ENCODE measurements at regions not wholly inside any gene's neighbourhood (a gene's known extent, or its start where the extent isn't known, plus 50 kb on each side); places are given as distances from the start of the nearest gene placed in this dataset.

GRCh38 chr1:192439373-192440025 lies 122.7 kb downstream of the RGS21 start:
- no peak for TF ChIP-seq POLR2AphosphoS5 (IDR thresholded peaks at IDR 0.05)
- no peak for TF ChIP-seq EP300 (IDR thresholded peaks at IDR 0.05)
- no peak for TF ChIP-seq CTCF (IDR thresholded peaks at IDR 0.05)
- TF ChIP-seq POLR2A (IDR thresholded peaks at IDR 0.05) = no peak
- H3K4me3 ChIP-seq = no peak overlapping the region
- no peaks in the 10 kb centered on the region for H3K4me1 ChIP-seq
- H3K27ac ChIP-seq = no peak overlapping the region
- ATAC-seq = no peak
- no peaks in the 10 kb centered on the region for H3K27me3 ChIP-seq
- WGBS, 2 donors (ENCODE audit: low coverage in 1 of 2) = 66 to 92% methylated on average over 5 to 6 of the region's 6 CpGs
- H3K36me3 ChIP-seq = no peaks in the 10 kb centered on the region
- no peaks in the 10 kb centered on the region for H3K9me3 ChIP-seq

- H3K9me3 ChIP-seq = no peaks in the 10 kb centered on the region
- H3K4me3 ChIP-seq = no peak overlapping the region
- no peaks in the 10 kb centered on the region for H3K27me3 ChIP-seq
- 74 to 94% methylated on average over 2 to 3 of the region's 3 CpGs for WGBS, 2 donors (ENCODE audit: low coverage in 1 of 2)
- TF ChIP-seq POLR2A (IDR thresholded peaks at IDR 0.05) (no peak), EP300 (IDR thresholded peaks at IDR 0.05) (no peak), CTCF (IDR thresholded peaks at IDR 0.05) (no peak), POLR2AphosphoS5 (IDR thresholded peaks at IDR 0.05) (no peak)
- H3K27ac ChIP-seq = no peak overlapping the region
- ATAC-seq = no peak
- no peaks in the 10 kb centered on the region for H3K36me3 ChIP-seq
- H3K4me1 ChIP-seq = peaks cover 0 to 14% (median 0%) of the 10 kb centered on the region in 3 donors
Measured at GRCh38 chr1:192441492-192441891, 124.7 kb downstream of the RGS21 start.

- H3K4me1 ChIP-seq = peaks cover 0 to 14% (median 0%) of the 10 kb centered on the region in 3 donors
- TF ChIP-seq CTCF (IDR thresholded peaks at IDR 0.05) = no peak
- no peak for TF ChIP-seq EP300 (IDR thresholded peaks at IDR 0.05)
- no peak for TF ChIP-seq POLR2A (IDR thresholded peaks at IDR 0.05)
- TF ChIP-seq POLR2AphosphoS5 (IDR thresholded peaks at IDR 0.05) = no peak
- no peaks in the 10 kb centered on the region for H3K36me3 ChIP-seq
- WGBS, 2 donors (ENCODE audit: low coverage in 1 of 2) = 27 to 48% methylated on average over 2 of the region's 2 CpGs
- H3K9me3 ChIP-seq = no peaks in the 10 kb centered on the region
- H3K4me3 ChIP-seq = no peak overlapping the region
- H3K27ac ChIP-seq = no peak overlapping the region
- ATAC-seq = no peak
- H3K27me3 ChIP-seq = no peaks in the 10 kb centered on the region
Measured at GRCh38 chr1:192442736-192443135, 125.9 kb downstream of the RGS21 start.

GRCh38 chr1:192443616-192444015 lies 126.8 kb downstream of the RGS21 start:
- no peaks in the 10 kb centered on the region for H3K36me3 ChIP-seq
- no peaks in the 10 kb centered on the region for H3K9me3 ChIP-seq
- no peaks in the 10 kb centered on the region for H3K27me3 ChIP-seq
- H3K27ac ChIP-seq = no peak overlapping the region
- no peak for ATAC-seq
- H3K4me1 ChIP-seq = peaks cover 0 to 14% (median 0%) of the 10 kb centered on the region in 3 donors
- TF ChIP-seq EP300 (IDR thresholded peaks at IDR 0.05) (no peak), POLR2A (IDR thresholded peaks at IDR 0.05) (no peak), CTCF (IDR thresholded peaks at IDR 0.05) (no peak), POLR2AphosphoS5 (IDR thresholded peaks at IDR 0.05) (no peak)
- no peak overlapping the region for H3K4me3 ChIP-seq

GRCh38 chr1:192445241-192445640 lies 128.4 kb downstream of the RGS21 start:
- no peaks in the 10 kb centered on the region for H3K27me3 ChIP-seq
- no peak overlapping the region for H3K4me3 ChIP-seq
- TF ChIP-seq POLR2A (IDR thresholded peaks at IDR 0.05) = no peak
- no peak for TF ChIP-seq CTCF (IDR thresholded peaks at IDR 0.05)
- TF ChIP-seq EP300 (IDR thresholded peaks at IDR 0.05) = no peak
- no peak for TF ChIP-seq POLR2AphosphoS5 (IDR thresholded peaks at IDR 0.05)
- no peaks in the 10 kb centered on the region for H3K36me3 ChIP-seq
- WGBS, 2 donors (ENCODE audit: low coverage in 1 of 2) = 84 to 90% methylated on average over 2 of the region's 2 CpGs
- no peak for ATAC-seq
- H3K27ac ChIP-seq = no peak overlapping the region
- no peaks in the 10 kb centered on the region for H3K9me3 ChIP-seq
- H3K4me1 ChIP-seq = peaks cover 0 to 14% (median 0%) of the 10 kb centered on the region in 3 donors

Measured in gastroesophageal sphincter (tissue), 4 donors.